ENCODE measurements at regions not wholly inside any gene's neighbourhood (a gene's known extent, or its start where the extent isn't known, plus 50 kb on each side); places are given as distances from the start of the nearest gene placed in this dataset.

DNA sequence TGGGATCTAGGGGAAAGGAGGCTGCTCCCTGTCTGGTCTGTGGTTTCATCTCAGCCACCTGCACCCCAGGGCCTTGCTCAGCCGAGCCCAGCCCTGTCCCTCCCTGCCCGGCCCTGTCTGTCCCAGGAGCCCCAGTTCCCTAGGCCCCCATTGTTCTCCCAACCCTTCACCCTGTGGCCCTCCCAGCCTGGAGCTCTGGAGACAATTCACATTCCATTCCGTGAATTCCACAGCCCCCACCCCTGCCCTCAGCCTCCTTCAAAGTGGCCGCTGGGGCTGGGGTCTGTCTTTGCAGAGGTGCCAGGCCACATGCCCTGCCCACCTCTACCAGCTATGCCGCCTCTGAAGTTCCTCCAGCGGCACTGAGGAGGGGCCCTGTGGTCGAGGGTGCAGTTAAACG, 77.9 kb upstream of the WNT11 start:
- DNase-seq (ENCODE audit: low read depth, low spot score) (no peak), FAIRE-seq (no peak)
- no peaks in the 10 kb centered on the region for H3K4me1 ChIP-seq (ENCODE audit: control insufficient read depth, extremely low read depth, insufficient read depth, low read length)
- no peak for TF ChIP-seq EZH2 (IDR thresholded peaks at IDR 0.05; ENCODE audit: low read length)
- TF ChIP-seq, protein P1, sequence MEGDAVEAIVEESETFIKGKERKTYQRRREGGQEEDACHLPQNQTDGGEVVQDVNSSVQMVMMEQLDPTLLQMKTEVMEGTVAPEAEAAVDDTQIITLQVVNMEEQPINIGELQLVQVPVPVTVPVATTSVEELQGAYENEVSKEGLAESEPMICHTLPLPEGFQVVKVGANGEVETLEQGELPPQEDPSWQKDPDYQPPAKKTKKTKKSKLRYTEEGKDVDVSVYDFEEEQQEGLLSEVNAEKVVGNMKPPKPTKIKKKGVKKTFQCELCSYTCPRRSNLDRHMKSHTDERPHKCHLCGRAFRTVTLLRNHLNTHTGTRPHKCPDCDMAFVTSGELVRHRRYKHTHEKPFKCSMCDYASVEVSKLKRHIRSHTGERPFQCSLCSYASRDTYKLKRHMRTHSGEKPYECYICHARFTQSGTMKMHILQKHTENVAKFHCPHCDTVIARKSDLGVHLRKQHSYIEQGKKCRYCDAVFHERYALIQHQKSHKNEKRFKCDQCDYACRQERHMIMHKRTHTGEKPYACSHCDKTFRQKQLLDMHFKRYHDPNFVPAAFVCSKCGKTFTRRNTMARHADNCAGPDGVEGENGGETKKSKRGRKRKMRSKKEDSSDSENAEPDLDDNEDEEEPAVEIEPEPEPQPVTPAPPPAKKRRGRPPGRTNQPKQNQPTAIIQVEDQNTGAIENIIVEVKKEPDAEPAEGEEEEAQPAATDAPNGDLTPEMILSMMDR (optimal IDR thresholded peaks at IDR 0.05 in 1 of 3, IDR thresholded peaks at IDR 0.05 in 1 of 3, conservative IDR thresholded peaks at IDR 0.05 in 1 of 3; ENCODE audit: extremely low read depth in 1 of 3, insufficient read depth in 2 of 3, low read length in 3 of 3): no peak
- H3K27ac ChIP-seq (ENCODE audit: control insufficient read depth, insufficient read depth, low read length): no peak overlapping the region
- no peak overlapping the region for H3K9ac ChIP-seq (ENCODE audit: control insufficient read depth, extremely low read depth, insufficient read depth, low read length)
- no peak overlapping the region for H2AFZ ChIP-seq (ENCODE audit: control insufficient read depth, low read length)
- dilution Hi-C loops (cut with MboI; ENCODE audit: extremely low pct_ligation_motif_present, low sequenced_read_pairs): no loop called here
- no peaks in the 10 kb centered on the region for H3K79me2 ChIP-seq (ENCODE audit: control insufficient read depth, insufficient read depth, low read length)
- H3K36me3 ChIP-seq (ENCODE audit: control insufficient read depth in 2 of 2, extremely low read depth in 1 of 2, insufficient read depth in 2 of 2, low read length in 2 of 2): no peaks in the 10 kb centered on the region
- no peaks in the 10 kb centered on the region for H3K9me1 ChIP-seq (ENCODE audit: control insufficient read depth, extremely low read depth, insufficient read depth, low read length)
- H3K4me2 ChIP-seq (ENCODE audit: control insufficient read depth, extremely low read depth, insufficient read depth, low read depth, low read length): no peak overlapping the region
- H3K9me3 ChIP-seq (ENCODE audit: control insufficient read depth, low read depth, low read length): no peaks in the 10 kb centered on the region
- H3K27me3 ChIP-seq (ENCODE audit: control insufficient read depth, extremely low read depth, insufficient read depth, low read length): peaks cover 5% of the 10 kb centered on the region
- H3K4me3 ChIP-seq (ENCODE audit: control insufficient read depth in 2 of 3, extremely low read depth in 1 of 3, insufficient read depth in 2 of 3, low read depth in 1 of 3, low read length in 3 of 3): no peak overlapping the region
- H4K20me1 ChIP-seq (ENCODE audit: control insufficient read depth, extremely low read depth, insufficient read depth, low read length): peaks cover 3% of the 10 kb centered on the region

DNA sequence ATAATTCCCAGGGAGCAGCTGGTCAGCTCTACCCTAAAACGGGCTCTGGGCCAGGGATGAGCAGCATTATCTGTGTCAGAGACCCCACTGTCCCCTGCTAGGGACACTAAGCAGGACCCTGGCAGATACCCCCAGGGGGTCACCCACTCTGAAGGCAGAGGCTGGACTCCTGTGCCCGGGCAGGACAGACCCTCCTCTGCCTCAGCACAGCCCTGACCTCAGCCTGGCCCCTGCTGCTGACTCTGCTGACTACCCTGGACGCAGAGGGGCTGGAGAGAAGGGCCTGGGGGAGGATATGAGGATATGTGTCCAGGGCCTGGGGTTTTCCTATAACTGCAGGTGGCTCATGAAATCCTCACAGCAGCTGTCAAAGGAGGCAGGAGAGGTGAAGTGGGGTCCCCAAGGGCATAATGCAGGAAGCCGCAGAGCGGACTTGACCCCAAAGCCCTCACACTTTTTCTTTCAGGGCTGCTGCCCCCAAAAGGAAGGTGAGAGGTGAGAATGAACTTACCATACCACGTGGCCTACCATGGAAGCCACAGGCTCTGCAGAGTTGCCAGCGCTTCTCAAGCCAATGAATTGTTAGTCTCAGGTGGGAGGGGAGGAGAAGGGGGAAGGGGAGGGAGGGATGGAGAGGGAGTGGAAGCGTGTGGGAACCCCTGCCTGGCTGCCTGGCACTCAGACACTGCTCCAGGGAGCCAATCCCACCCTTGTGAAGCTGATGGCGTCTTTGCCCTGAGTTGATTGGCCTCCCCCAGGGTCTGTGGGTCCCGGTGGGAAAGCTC, 76.7 kb upstream of the WNT11 start:
- Histone ChIP-seq H3K27ac (ENCODE audit: control insufficient read depth, insufficient read depth, low read length) (no peak overlapping the region), H3K4me3 (ENCODE audit: control insufficient read depth in 2 of 3, extremely low read depth in 1 of 3, insufficient read depth in 2 of 3, low read depth in 1 of 3, low read length in 3 of 3) (no peak overlapping the region), H3K36me3 (ENCODE audit: control insufficient read depth in 2 of 2, extremely low read depth in 1 of 2, insufficient read depth in 2 of 2, low read length in 2 of 2) (no peaks in the 10 kb centered on the region), H3K4me1 (ENCODE audit: control insufficient read depth, extremely low read depth, insufficient read depth, low read length) (no peaks in the 10 kb centered on the region), H3K9me1 (ENCODE audit: control insufficient read depth, extremely low read depth, insufficient read depth, low read length) (no peaks in the 10 kb centered on the region), H4K20me1 (ENCODE audit: control insufficient read depth, extremely low read depth, insufficient read depth, low read length) (peaks cover 3% of the 10 kb centered on the region), H3K9me3 (ENCODE audit: control insufficient read depth, low read depth, low read length) (no peaks in the 10 kb centered on the region), H3K79me2 (ENCODE audit: control insufficient read depth, insufficient read depth, low read length) (no peaks in the 10 kb centered on the region), H3K4me2 (ENCODE audit: control insufficient read depth, extremely low read depth, insufficient read depth, low read depth, low read length) (no peak overlapping the region), H3K27me3 (ENCODE audit: control insufficient read depth, extremely low read depth, insufficient read depth, low read length) (peaks cover 5% of the 10 kb centered on the region), H2AFZ (ENCODE audit: control insufficient read depth, low read length) (no peak overlapping the region), H3K9ac (ENCODE audit: control insufficient read depth, extremely low read depth, insufficient read depth, low read length) (no peak overlapping the region)
- no peak for DNase-seq (ENCODE audit: low read depth, low spot score)
- no peak for FAIRE-seq
- dilution Hi-C loops (cut with MboI; ENCODE audit: extremely low pct_ligation_motif_present, low sequenced_read_pairs): no loop called here
- no peak for TF ChIP-seq EZH2 (IDR thresholded peaks at IDR 0.05; ENCODE audit: low read length)

DNA sequence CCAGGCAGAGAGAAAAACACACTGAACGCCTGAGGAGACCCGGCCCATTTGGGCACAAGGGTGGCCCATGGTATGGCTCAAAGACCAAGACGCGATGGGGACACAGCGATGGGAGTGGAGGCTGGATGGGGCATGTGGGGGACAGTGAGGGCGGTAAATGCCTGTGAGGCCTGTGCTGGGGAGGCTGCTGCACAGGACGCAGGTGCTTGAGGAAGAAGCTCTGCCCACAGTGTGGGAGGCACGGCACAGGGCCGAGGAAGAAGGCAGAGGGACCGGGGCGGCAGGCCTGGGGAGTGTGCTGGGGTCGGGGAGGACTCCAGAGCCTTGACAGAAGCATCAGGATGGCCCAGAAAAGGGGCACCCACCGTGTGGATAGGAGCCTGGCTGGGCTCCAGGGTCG, 75.9 kb upstream of the WNT11 start:
- H2AFZ ChIP-seq (ENCODE audit: control insufficient read depth, low read length): no peak overlapping the region
- TF ChIP-seq EZH2 (IDR thresholded peaks at IDR 0.05; ENCODE audit: low read length): no peak
- TF ChIP-seq, protein P1 (optimal IDR thresholded peaks at IDR 0.05 in 1 of 3, IDR thresholded peaks at IDR 0.05 in 1 of 3, conservative IDR thresholded peaks at IDR 0.05 in 1 of 3; ENCODE audit: extremely low read depth in 1 of 3, insufficient read depth in 2 of 3, low read length in 3 of 3): no peak
- peaks cover 3% of the 10 kb centered on the region for H4K20me1 ChIP-seq (ENCODE audit: control insufficient read depth, extremely low read depth, insufficient read depth, low read length)
- H3K36me3 ChIP-seq (ENCODE audit: control insufficient read depth in 2 of 2, extremely low read depth in 1 of 2, insufficient read depth in 2 of 2, low read length in 2 of 2): no peaks in the 10 kb centered on the region
- H3K9me3 ChIP-seq (ENCODE audit: control insufficient read depth, low read depth, low read length): no peaks in the 10 kb centered on the region
- FAIRE-seq (no peak), DNase-seq (ENCODE audit: low read depth, low spot score) (no peak)
- no peak overlapping the region for H3K4me2 ChIP-seq (ENCODE audit: control insufficient read depth, extremely low read depth, insufficient read depth, low read depth, low read length)
- H3K9ac ChIP-seq (ENCODE audit: control insufficient read depth, extremely low read depth, insufficient read depth, low read length): no peak overlapping the region
- no peak overlapping the region for H3K27ac ChIP-seq (ENCODE audit: control insufficient read depth, insufficient read depth, low read length)
- no peaks in the 10 kb centered on the region for H3K4me1 ChIP-seq (ENCODE audit: control insufficient read depth, extremely low read depth, insufficient read depth, low read length)
- H3K4me3 ChIP-seq (ENCODE audit: control insufficient read depth in 2 of 3, extremely low read depth in 1 of 3, insufficient read depth in 2 of 3, low read depth in 1 of 3, low read length in 3 of 3): no peak overlapping the region
- H3K27me3 ChIP-seq (ENCODE audit: control insufficient read depth, extremely low read depth, insufficient read depth, low read length): peaks cover 5% of the 10 kb centered on the region
- no peaks in the 10 kb centered on the region for H3K79me2 ChIP-seq (ENCODE audit: control insufficient read depth, insufficient read depth, low read length)
- H3K9me1 ChIP-seq (ENCODE audit: control insufficient read depth, extremely low read depth, insufficient read depth, low read length): no peaks in the 10 kb centered on the region
- dilution Hi-C loops (cut with MboI; ENCODE audit: extremely low pct_ligation_motif_present, low sequenced_read_pairs): no loop called here
